GM19023 (cell line): ENCODE measurements at regions not wholly inside any gene's neighbourhood (a gene's known extent, or its start where the extent isn't known, plus 50 kb on each side); places are given as distances from the start of the nearest gene placed in this dataset.

ENCODE experiments used
- ATAC-seq: cut with Tn5 transposase; IDR thresholded peaks from one replicate; pipeline ENCODE4 v1.9.1; 2021; ENCODE audit warnings: mild to moderate bottlenecking, moderate library complexity; ENCODE audit not compliant: unreplicated experiment

DNA sequence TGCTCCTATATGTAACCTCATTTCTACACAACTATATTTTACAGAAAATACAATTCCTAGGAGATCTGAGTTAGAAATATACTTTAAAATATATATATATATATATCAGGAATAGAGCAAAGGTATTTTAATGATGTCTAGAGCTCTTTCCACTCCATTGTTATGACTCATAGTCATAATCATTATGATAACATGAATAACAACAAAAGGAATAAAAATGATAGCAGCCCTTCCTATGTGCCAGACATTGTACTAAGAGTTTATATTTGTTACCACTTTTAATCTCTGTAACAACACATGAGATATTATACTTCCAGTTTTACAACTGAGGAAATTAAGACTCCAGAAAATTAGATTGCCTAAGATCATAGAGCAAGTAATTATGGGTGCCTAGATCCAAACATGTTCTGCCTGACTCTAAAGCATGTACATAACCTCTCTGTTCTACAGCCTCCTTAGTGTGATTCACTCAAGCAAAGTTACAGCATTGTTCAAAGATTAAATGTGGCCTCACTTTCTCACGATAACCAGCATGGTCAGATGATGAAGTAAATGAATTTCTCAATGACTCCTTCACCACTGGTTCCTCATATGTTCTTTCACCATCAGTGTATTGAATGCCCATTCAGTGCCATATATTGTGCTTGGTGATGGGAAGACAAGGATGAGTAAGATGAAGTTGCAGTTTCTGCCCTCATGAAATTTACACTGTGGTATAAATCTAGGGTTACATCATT lies 452.1 kb downstream of the EFNA5 start:
- ATAC-seq, result no peak

DNA sequence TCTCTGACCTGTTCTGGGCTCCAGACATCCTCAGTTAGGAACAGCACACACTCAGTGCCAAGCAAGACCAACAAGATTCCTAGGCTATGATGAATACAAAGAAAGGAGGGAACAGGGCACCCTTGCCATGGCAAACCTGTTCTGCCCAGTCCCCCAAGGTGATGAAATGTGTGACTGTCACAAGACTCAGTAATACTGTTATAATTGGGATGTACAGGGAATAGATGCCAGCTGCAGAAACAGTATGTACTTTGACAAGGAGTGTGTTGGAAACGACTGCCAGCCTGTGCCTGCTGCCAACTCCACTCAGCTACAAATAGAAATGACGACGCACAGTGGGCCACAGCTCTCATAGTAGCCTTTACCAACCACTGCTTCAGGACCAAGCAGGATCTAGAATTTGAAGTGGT lies 453.0 kb downstream of the EFNA5 start:
- ATAC-seq, result no peak

DNA sequence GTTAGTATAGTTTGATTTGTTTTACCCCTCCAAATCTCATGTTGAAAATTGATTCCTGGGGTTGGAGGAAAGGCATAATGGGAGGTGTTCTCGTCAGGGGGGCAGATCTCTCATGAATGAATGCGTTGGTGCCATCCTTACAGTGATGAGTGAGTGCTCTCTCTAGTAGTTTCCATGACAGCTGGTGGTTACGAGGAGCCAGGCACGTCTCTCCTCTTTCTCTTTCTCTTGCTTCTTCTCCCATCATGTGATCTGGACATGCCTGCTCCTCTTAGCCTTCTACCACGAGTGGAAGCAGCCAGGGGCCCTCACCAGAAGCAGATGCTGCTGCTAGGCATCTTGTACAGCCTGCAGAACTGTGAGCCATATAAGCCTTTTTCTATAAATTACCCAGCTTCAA lies 454.1 kb downstream of the EFNA5 start:
- no peak for ATAC-seq

DNA sequence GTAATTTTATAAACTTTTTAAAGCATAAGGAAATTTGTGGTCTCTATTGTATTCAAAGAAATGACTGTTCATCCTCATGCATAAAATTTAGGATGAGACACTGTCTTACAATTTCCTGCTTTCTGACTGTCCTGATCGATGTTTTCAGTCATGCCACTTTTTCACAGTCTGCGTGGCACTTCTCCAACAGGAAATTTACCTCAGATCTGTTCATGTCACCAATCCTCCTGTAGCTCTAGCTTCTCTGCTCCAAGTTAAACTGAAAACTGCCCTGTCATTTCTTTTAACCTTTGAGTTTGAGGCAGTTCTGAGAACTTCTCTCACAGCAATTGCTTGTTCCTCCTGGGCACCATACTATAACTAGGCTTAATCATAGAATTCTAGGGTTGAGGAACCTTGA lies 455.1 kb downstream of the EFNA5 start:
- no peak for ATAC-seq

- no peak for ATAC-seq
Observed at GRCh38 chr5:107213025-107213424, 457.7 kb downstream of the EFNA5 start.

- ATAC-seq, result no peak
Observed at GRCh38 chr5:107211630-107212029, 459.1 kb downstream of the EFNA5 start.

DNA sequence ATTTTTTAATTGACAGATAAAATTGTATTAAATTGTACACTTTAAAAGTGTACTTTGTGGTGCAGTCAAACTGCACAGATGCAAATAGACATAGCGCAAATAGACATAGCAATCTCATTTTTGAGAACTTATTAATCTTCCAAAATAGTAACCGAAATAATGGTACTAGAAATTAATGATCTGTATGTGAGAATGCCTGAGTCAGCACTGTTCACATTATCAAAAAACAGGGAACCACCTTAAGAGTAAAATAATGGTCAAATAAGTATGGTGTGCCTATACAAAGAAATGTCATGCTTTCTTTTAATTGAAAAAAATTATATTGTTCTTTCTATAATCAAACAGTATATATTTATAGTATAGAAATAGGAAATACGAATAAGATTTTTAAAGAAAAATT lies 461.9 kb downstream of the EFNA5 start:
- no peak for ATAC-seq

- no peak for ATAC-seq
Observed at GRCh38 chr5:107204413-107204812, 466.3 kb downstream of the EFNA5 start.

- no peak for ATAC-seq
Observed at GRCh38 chr5:107203243-107203642, 467.5 kb downstream of the EFNA5 start.

DNA sequence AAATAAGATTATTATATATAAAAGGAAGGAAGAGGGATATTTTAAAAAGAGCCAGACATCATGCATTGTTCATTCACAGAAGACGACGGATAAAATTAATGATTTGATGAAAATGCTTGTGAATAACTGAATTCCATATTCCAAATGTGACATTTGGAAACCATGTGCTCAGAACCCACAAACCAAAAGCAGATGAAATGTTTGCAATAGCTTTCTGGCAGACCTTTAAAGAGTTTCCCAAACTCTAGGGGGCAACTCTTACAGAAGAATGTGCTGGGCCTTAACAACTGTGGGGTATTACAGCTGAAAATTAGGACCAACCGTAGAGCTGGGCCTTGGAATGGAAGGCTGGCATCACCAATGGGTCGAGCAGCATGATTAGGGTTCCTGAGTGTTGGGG lies 471.0 kb downstream of the EFNA5 start:
- ATAC-seq, result no peak

- ATAC-seq, result no peak
Observed at GRCh38 chr5:107196500-107197059, 474.2 kb downstream of the EFNA5 start.

GRCh38 chr5:107195890-107196395 lies 474.8 kb downstream of the EFNA5 start:
- no peak for ATAC-seq

DNA sequence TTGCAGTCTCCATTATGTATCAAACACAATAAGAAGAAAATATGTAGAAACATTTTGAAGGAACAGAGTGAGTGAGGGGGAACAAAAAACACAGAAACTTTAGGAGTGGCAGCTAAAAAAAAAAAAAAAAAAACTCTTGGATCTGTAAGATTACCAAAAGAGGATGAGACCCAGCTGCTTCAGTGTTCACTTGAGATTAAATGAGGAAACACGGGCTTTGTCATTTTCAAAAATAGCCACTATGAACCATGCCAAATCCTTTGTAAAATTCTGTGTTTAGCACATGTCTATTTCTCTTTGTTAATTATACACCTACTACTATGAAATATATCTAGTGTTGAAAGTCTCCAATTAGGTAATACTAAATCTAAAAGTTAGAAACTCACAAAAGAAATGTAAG lies 485.9 kb downstream of the EFNA5 start:
- ATAC-seq, result no peak

- ATAC-seq, result no peak
Observed at GRCh38 chr5:107184066-107184465, 486.7 kb downstream of the EFNA5 start.

- ATAC-seq, result no peak
Observed at GRCh38 chr5:107170620-107171019, 500.1 kb downstream of the EFNA5 start.

DNA sequence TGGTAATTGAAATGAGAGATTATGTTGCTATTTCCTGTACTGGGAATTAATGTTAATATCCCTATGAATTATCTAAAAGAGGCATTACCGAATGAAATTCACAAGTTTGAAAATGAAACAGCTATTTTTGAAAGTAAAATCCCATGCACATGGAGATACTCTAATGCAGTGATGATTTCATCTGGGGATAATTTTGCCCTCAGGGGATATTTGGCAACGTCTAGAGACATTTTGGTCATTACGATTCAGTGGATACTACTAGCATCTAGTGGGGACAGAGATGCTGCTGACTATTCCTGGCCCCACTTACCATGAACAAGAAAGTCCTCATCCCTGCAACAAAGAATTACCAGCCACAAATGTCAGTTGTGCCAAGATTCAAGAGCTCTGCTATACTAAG lies 500.9 kb downstream of the EFNA5 start:
- no peak for ATAC-seq

DNA sequence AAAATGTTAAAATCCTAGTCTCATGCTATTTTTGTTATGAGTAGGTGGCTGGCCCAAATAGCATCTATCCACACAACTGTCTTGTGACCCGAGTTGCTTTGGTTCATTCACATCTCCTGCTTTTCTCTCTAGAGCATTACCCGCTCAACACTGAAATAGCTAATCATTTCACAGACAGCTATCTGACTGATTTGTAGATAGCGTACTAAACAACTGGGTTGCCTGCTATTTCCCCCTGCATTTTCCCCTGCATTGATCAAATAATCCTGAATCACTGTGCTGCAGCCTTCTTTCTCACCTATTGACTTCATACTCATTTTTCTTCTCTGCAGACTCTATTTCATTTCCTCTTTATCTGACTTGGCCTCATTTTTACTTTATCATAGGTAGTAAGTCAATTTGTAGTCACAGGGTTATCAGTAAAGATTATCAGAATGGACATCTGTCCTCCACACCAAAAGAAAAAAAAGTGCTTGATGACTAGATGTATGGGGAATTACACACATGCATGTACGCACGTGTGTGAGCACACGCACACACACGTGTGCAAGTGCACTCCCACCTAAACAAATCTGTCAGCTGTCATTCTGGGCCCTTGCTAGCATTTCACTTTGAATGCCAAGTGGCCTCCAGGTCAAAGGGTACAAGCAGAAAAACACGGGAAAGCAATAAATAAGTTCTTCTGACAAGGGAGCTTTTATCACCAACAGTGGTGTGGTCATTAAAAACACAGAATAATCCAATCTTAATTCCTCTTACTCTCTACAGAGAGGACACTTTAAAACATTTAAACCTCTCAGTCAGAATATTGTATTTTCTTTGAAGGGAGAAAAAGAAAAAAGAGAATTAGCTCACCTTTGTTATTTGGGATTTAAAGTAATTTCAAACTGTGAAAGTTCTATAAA lies 501.6 kb downstream of the EFNA5 start:
- no peak for ATAC-seq

GRCh38 chr5:107168086-107168485 lies 502.7 kb downstream of the EFNA5 start:
- no peak for ATAC-seq

GRCh38 chr5:107165296-107165695 lies 505.4 kb downstream of the EFNA5 start:
- no peak for ATAC-seq

- no peak for ATAC-seq
Observed at GRCh38 chr5:107157809-107158208, 512.9 kb downstream of the EFNA5 start.

GRCh38 chr5:107155707-107156106 lies 515.0 kb downstream of the EFNA5 start:
- no peak for ATAC-seq

DNA sequence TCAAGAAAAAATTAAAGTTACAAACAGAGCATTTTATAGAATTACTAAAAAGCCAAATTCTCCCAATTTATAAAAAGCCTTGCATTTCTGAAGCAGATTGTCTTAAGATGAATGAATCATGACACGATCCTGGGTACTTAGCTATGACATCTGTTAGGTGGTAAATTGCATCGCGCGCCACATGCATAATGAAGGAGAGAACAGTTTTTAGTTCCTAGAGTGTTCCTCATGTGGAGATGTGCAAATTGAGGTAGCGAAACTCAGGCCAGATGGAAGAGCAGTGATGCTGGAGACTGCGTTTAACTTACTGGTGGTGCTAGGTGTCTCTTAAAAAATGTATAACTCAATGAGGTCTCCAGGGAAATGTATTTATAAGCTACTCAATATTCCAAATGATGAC lies 516.1 kb downstream of the EFNA5 start:
- ATAC-seq, result no peak
